GM12891 (cell line): ENCODE measurements at regions not wholly inside any gene's neighbourhood (a gene's known extent, or its start where the extent isn't known, plus 50 kb on each side); places are given as distances from the start of the nearest gene placed in this dataset.

Source experiments
- DNase-seq: peaks from one replicate; pipeline ENCODE4 v3.0.0; 2011; ENCODE audit warnings: low spot score; ENCODE audit not compliant: insufficient read length
- FAIRE-seq: peaks from 2 replicates; lab custom pipeline; 2011; peaks lifted over from hg19 to GRCh38; lab: Jason Lieb, UNC
- PAX5 ChIP-seq: IDR thresholded peaks from 2 replicates; pipeline ENCODE4 v1.6.1; 2011; ENCODE audit warnings: low read length, moderate library complexity, mild to moderate bottlenecking; ENCODE audit not compliant: insufficient read depth, severe bottlenecking
- POLR2A ChIP-seq: IDR thresholded peaks from 2 replicates; pipeline ENCODE4 v1.6.1; 2011; ENCODE audit warnings: low read depth, low read length, control low read depth
- POLR2AphosphoS5 ChIP-seq: IDR thresholded peaks from 2 replicates; pipeline ENCODE4 v1.6.1; 2011; ENCODE audit warnings: low read depth, low read length, control low read depth
- POU2F2 ChIP-seq: IDR thresholded peaks from 2 replicates; pipeline ENCODE4 v1.6.1; 2011; ENCODE audit warnings: low read depth, mild to moderate bottlenecking, control low read depth, low read length, moderate library complexity
- SPI1 ChIP-seq: IDR thresholded peaks from 2 replicates; pipeline ENCODE4 v1.6.1; 2011; ENCODE audit warnings: low read depth, low read length, control low read depth
- TAF1 ChIP-seq: IDR thresholded peaks from 2 replicates; pipeline ENCODE4 v1.6.1; 2011; ENCODE audit warnings: low read depth, low read length, control low read depth

DNA sequence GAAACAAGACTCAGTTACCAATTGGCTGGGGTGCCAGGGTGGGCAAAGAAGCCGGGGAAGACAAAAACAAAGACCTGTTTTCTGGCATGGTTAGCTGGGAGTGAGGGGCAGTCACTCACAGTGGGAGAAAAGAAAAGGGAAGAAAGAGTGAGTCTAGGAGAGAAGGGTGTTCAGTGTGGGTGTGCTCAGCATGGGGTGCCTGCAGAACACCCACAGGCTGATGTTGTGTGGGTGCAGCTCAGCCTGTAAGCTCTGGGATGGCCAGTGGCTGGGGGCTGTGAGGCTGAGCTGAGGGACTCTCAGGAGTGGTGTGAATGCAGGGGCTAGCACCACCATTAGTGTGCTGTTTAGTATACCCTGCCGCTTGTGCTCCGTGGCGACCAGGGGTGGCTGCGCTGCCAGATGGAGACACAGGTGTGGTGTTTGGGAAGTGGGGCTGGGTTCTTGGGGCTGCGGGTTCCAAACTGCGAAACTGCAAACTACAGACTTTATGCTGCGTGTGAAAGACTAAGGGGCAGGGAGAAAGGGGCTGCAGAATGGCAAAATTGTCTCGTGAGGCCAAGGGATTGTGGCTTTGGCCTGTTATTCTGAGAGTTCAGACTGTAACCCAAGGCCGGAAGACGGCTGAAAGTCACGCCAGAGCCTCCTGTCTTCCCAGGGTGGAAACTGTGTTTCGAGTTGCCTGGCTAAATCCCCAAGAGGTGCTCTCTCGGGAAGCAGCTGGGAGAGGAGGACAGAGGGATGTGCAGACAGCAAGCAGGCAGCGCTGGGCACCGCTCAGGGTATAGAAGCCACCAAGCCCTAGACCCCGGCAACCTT is 156.3 kb downstream of the TTC32 start:
- FAIRE-seq (no peak), DNase-seq (no peak)
- no peak for TF ChIP-seq SPI1
- no peak for TF ChIP-seq TAF1
- TF ChIP-seq POLR2AphosphoS5: no peak
- TF ChIP-seq POU2F2: no peak
- no peak for TF ChIP-seq PAX5
- no peak for TF ChIP-seq POLR2A

- DNase-seq (no peak), FAIRE-seq (no peak)
- no peak for TF ChIP-seq SPI1
- no peak for TF ChIP-seq POLR2A
- TF ChIP-seq TAF1: no peak
- TF ChIP-seq POLR2AphosphoS5: no peak
- no peak for TF ChIP-seq PAX5
- no peak for TF ChIP-seq POU2F2
These were observed 157.2 kb downstream of the TTC32 start for GRCh38 chr2:19744456-19745199.

GRCh38 chr2:19743641-19744040 is 158.1 kb downstream of the TTC32 start:
- TF ChIP-seq POU2F2: no peak
- TF ChIP-seq POLR2A: no peak
- no peak for TF ChIP-seq PAX5
- no peak for TF ChIP-seq TAF1
- TF ChIP-seq SPI1: no peak
- TF ChIP-seq POLR2AphosphoS5: no peak
- no peak for FAIRE-seq
- DNase-seq: no peak

GRCh38 chr2:19742872-19743271 is 158.9 kb downstream of the TTC32 start:
- DNase-seq (no peak), FAIRE-seq (no peak)
- TF ChIP-seq TAF1: no peak
- no peak for TF ChIP-seq PAX5
- no peak for TF ChIP-seq SPI1
- TF ChIP-seq POU2F2: no peak
- no peak for TF ChIP-seq POLR2AphosphoS5
- no peak for TF ChIP-seq POLR2A

GRCh38 chr2:19739256-19739655 is 162.5 kb downstream of the TTC32 start:
- FAIRE-seq (no peak), DNase-seq (no peak)
- TF ChIP-seq TAF1: no peak
- no peak for TF ChIP-seq POU2F2
- no peak for TF ChIP-seq POLR2AphosphoS5
- no peak for TF ChIP-seq PAX5
- TF ChIP-seq SPI1: no peak
- TF ChIP-seq POLR2A: no peak

GRCh38 chr2:19738707-19739106 is 163.1 kb downstream of the TTC32 start:
- DNase-seq (no peak), FAIRE-seq (no peak)
- TF ChIP-seq POLR2AphosphoS5: no peak
- no peak for TF ChIP-seq POU2F2
- no peak for TF ChIP-seq TAF1
- no peak for TF ChIP-seq PAX5
- no peak for TF ChIP-seq POLR2A
- no peak for TF ChIP-seq SPI1

- DNase-seq: no peak
- no peak for TF ChIP-seq POLR2AphosphoS5
- no peak for TF ChIP-seq SPI1
- TF ChIP-seq POU2F2: no peak
- TF ChIP-seq TAF1: no peak
- TF ChIP-seq PAX5: no peak
- no peak for TF ChIP-seq POLR2A
- FAIRE-seq: no peak
These were observed 165.5 kb downstream of the TTC32 start for GRCh38 chr2:19736191-19736831.

- TF ChIP-seq POLR2A (no peak), SPI1 (no peak), PAX5 (no peak), POU2F2 (no peak), TAF1 (no peak), POLR2AphosphoS5 (no peak)
- FAIRE-seq (no peak), DNase-seq (no peak)
These were observed 167.8 kb downstream of the TTC32 start for GRCh38 chr2:19733951-19734425.

DNA sequence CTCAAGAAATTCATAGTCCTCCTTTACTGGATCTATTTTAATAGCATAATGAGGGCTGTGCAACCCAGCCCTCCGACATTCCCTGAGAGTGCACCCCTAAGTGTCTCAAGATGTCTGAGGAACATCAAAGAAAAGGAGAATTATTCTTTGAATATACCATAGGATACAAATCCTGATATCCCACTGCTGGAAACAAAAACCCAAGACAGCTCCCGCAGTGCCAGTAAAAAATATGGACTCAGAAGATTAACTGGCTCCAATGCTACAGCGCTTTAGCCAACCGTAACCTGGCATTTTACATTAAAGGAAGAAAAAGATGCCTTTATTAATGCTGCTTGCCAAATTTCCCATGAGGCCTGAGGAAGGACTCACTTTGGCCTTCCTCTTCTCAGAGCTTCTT is 168.4 kb downstream of the TTC32 start:
- TF ChIP-seq SPI1 (no peak), POLR2A (no peak), PAX5 (no peak), TAF1 (no peak)
- no peak for FAIRE-seq

More for the DNA sequence above, 168.4 kb downstream of the TTC32 start:
- no peak for DNase-seq
